ENCODE measurements at regions not wholly inside any gene's neighbourhood (a gene's known extent, or its start where the extent isn't known, plus 50 kb on each side); places are given as distances from the start of the nearest gene placed in this dataset.

- no TSS peak for BruUV-seq (replicated peaks)
Observed at GRCh38 chr10:10952800-10953199, 64.9 kb upstream of the CELF2 start.

GRCh38 chr10:10956681-10957542 is 60.8 kb upstream of the CELF2 start:
- no TSS peak for BruUV-seq (replicated peaks)

More at GRCh38 chr10:10952800-10953199, 64.9 kb upstream of the CELF2 start:
- H3K4me2 ChIP-seq (ENCODE audit: low read length): no peak overlapping the region
- no peaks in the 10 kb centered on the region for H3K4me1 ChIP-seq (ENCODE audit: control insufficient read depth in 1 of 2, insufficient read depth in 2 of 2, low read length in 2 of 2)
- no peaks in the 10 kb centered on the region for H3K36me3 ChIP-seq (ENCODE audit: control insufficient read depth in 1 of 2, insufficient read depth in 2 of 2, low read length in 2 of 2)
- H3K79me2 ChIP-seq (ENCODE audit: insufficient read depth, low read length): no peaks in the 10 kb centered on the region
- no peak for ATAC-seq
- TF ChIP-seq EGR1 (IDR thresholded peaks at IDR 0.05; ENCODE audit: low read depth) (no peak), FOSL1 (IDR thresholded peaks at IDR 0.05; ENCODE audit: low read depth) (no peak), ATF3 (IDR thresholded peaks at IDR 0.05) (no peak), JUND (IDR thresholded peaks at IDR 0.05) (no peak), SRF (IDR thresholded peaks at IDR 0.05; ENCODE audit: low read depth) (no peak), TCF7L2 (IDR thresholded peaks at IDR 0.05; ENCODE audit: borderline replicate concordance, extremely low read depth, insufficient read depth, insufficient read length) (no peak), EZH2phosphoT487 (IDR thresholded peaks at IDR 0.05; ENCODE audit: borderline replicate concordance) (no peak), ZFX (IDR thresholded peaks at IDR 0.05) (no peak), ELF1 (IDR thresholded peaks at IDR 0.05; ENCODE audit: borderline replicate concordance, low read depth) (no peak), POLR2A (IDR thresholded peaks at IDR 0.05; ENCODE audit: borderline replicate concordance, extremely low read depth, insufficient read depth, insufficient read length) (no peak)
- no peak overlapping the region for H3K9ac ChIP-seq (ENCODE audit: low read length)
- ChIA-PET RAD21 (ENCODE audit: low non-redundant PET in 1 of 2, low total read pairs in 2 of 2, uncharacterized antibody in 2 of 2, unreplicated experiment in 2 of 2) (no interaction called here), POLR2A (no interaction called here), CTCF (no interaction called here)
- H4K20me1 ChIP-seq (ENCODE audit: insufficient read depth): no peaks in the 10 kb centered on the region
- H3K9me3 ChIP-seq (ENCODE audit: control insufficient read depth in 1 of 2, insufficient read depth in 1 of 2, low read depth in 1 of 2, low read length in 2 of 2): peaks cover 0 to 12% of the 10 kb centered on the region in 2 experiments; a peak in 2 of 4 replicates
- H3K27me3 ChIP-seq (ENCODE audit: insufficient read depth, low read length): no peaks in the 10 kb centered on the region
- no peak overlapping the region for H3K27ac ChIP-seq (ENCODE audit: low read depth, low read length)
- no peaks in the 10 kb centered on the region for H3K9me2 ChIP-seq (ENCODE audit: insufficient read depth)
- H2AFZ ChIP-seq (ENCODE audit: low read depth, low read length, poor library complexity, severe bottlenecking): no peak overlapping the region
- intact Hi-C loops (cut with micrococcal nuclease): no loop called here
- no peak for DNase-seq (ENCODE audit: low read depth, low spot score)
- H3K4me3 ChIP-seq (replicated peaks in 1 of 2; ENCODE audit: low read depth in 1 of 2, low read length in 2 of 2): no peak overlapping the region

More at GRCh38 chr10:10956681-10957542, 60.8 kb upstream of the CELF2 start:
- POLR2A ChIA-PET: no interaction called here
- CTCF ChIA-PET: no interaction called here
- H2AFZ ChIP-seq (ENCODE audit: low read depth, low read length, poor library complexity, severe bottlenecking): no peak overlapping the region
- H3K4me1 ChIP-seq (ENCODE audit: control insufficient read depth in 1 of 2, insufficient read depth in 2 of 2, low read length in 2 of 2): no peaks in the 10 kb centered on the region
- intact Hi-C loops (cut with micrococcal nuclease): no loop called here
- H3K79me2 ChIP-seq (ENCODE audit: insufficient read depth, low read length): no peaks in the 10 kb centered on the region
- no peaks in the 10 kb centered on the region for H3K27me3 ChIP-seq (ENCODE audit: insufficient read depth, low read length)
- RAD21 ChIA-PET (ENCODE audit: low non-redundant PET in 1 of 2, low total read pairs in 2 of 2, uncharacterized antibody in 2 of 2, unreplicated experiment in 2 of 2): no interaction called here
- no peaks in the 10 kb centered on the region for H4K20me1 ChIP-seq (ENCODE audit: insufficient read depth)
- peaks cover under 1 to 15% of the 10 kb centered on the region in 2 experiments; a peak in 2 of 4 replicates for H3K9me3 ChIP-seq (ENCODE audit: control insufficient read depth in 1 of 2, insufficient read depth in 1 of 2, low read depth in 1 of 2, low read length in 2 of 2)
- ATAC-seq (no peak), DNase-seq (ENCODE audit: low read depth, low spot score) (no peak)
- H3K4me2 ChIP-seq (ENCODE audit: low read length): no peak overlapping the region
- no peaks in the 10 kb centered on the region for H3K9me2 ChIP-seq (ENCODE audit: insufficient read depth)
- no peak overlapping the region for H3K9ac ChIP-seq (ENCODE audit: low read length)
- no peak overlapping the region for H3K27ac ChIP-seq (ENCODE audit: low read depth, low read length)
- TF ChIP-seq ATF3 (IDR thresholded peaks at IDR 0.05) (no peak), ZFX (IDR thresholded peaks at IDR 0.05) (no peak), EZH2phosphoT487 (IDR thresholded peaks at IDR 0.05; ENCODE audit: borderline replicate concordance) (no peak), EGR1 (IDR thresholded peaks at IDR 0.05; ENCODE audit: low read depth) (no peak), MAX (IDR thresholded peaks at IDR 0.05) (no peak), EZH2 (IDR thresholded peaks at IDR 0.05) (no peak), RAD21 (IDR thresholded peaks at IDR 0.05; ENCODE audit: low read depth) (no peak), POLR2A (IDR thresholded peaks at IDR 0.05; ENCODE audit: borderline replicate concordance, extremely low read depth, insufficient read depth, insufficient read length) (no peak), ELF1 (IDR thresholded peaks at IDR 0.05; ENCODE audit: borderline replicate concordance, low read depth) (no peak), FOSL1 (IDR thresholded peaks at IDR 0.05; ENCODE audit: low read depth) (no peak)
- no peak overlapping the region for H3K4me3 ChIP-seq (replicated peaks in 1 of 2; ENCODE audit: low read depth in 1 of 2, low read length in 2 of 2)
- H3K36me3 ChIP-seq (ENCODE audit: control insufficient read depth in 1 of 2, insufficient read depth in 2 of 2, low read length in 2 of 2): no peaks in the 10 kb centered on the region

Data from HCT116 (cell line).